Esophagus squamous epithelium (tissue), 5 donors: ENCODE measurements at regions not wholly inside any gene's neighbourhood (a gene's known extent, or its start where the extent isn't known, plus 50 kb on each side); places are given as distances from the start of the nearest gene placed in this dataset.

Experiments used
- DNase-seq: peaks from one replicate; lab custom pipeline; 2025; lab: John Stamatoyannopoulos, UW
- H3K27ac ChIP-seq, 4 donors: fragments of 200-600 bp; sonication (generic); one replicate each; pipeline ENCODE4 v1.5.1; 2016 to 2019; ENCODE audit warnings: mild to moderate bottlenecking in 1 of 4
- H3K27me3 ChIP-seq, 4 donors: fragments of 200-600 bp; sonication (generic); 1 replicate in 3 of 4; 2 replicates in 1 of 4; pipeline versions ENCODE4 v1.5.1 to v1.6.0; 2017 to 2021; ENCODE audit warnings: antibody characterized with exemption in 1 of 4
- H3K36me3 ChIP-seq, 3 donors: fragments of 200-600 bp; sonication (generic); one replicate each; pipeline ENCODE4 v1.5.1; 2016 to 2019
- H3K4me1 ChIP-seq, 3 donors: fragments of 200-600 bp; sonication (generic); one replicate each; pipeline ENCODE4 v1.5.1; 2017 to 2019
- H3K4me3 ChIP-seq, 4 donors: fragments of 200-600 bp; sonication (generic); 1 replicate in 3 of 4; 2 replicates in 1 of 4; pipeline ENCODE4 v1.5.1; 2016 to 2019; ENCODE audit warnings: mild to moderate bottlenecking in 2 of 4, moderate library complexity in 1 of 4
- H3K9me3 ChIP-seq, 3 donors: fragments of 200-600 bp; sonication (generic); one replicate each; pipeline ENCODE4 v1.5.1; 2016 to 2019
- CTCF ChIP-seq, 6 experiments: fragments of 450-650 bp in 4 of 6; fragments of 200-600 bp in 2 of 6; sonication (generic) in 2 of 6; IDR thresholded peaks; one replicate each; pipeline ENCODE4 v1.5.1; 2016 to 2019; ENCODE audit warnings: antibody characterized with exemption in 6 of 6, mild to moderate bottlenecking in 4 of 6, moderate library complexity in 4 of 6
- POLR2A ChIP-seq, 4 donors: fragments of 450-650 bp; IDR thresholded peaks; one replicate each; pipeline ENCODE4 v1.6.1; 2017; ENCODE audit warnings: antibody characterized with exemption in 4 of 4, mild to moderate bottlenecking in 4 of 4, moderate library complexity in 3 of 4
- WGBS, 2 donors: methylation state at CpG; one replicate each; pipeline ENCODE4 v1.1.5; 2018; 5-methylcytosine and 5-hydroxymethylcytosine counted together
- intact Hi-C: fragments of 100-400 bp; cut with DNase I; formaldehyde crosslinking; loops from one replicate; pipeline ENCODE4 v1.15.0; 2022
- donor health status: DM: yes; HTN: yes; CAD: no.

GRCh38 chr16:55248494-55248893, 75.5 kb upstream of the IRX6 start:
- H3K36me3 ChIP-seq = no peaks in the 10 kb centered on the region
- H3K27ac ChIP-seq = no peak overlapping the region
- WGBS, 2 donors = 47 to 54% methylated on average over 8 of the region's 8 CpGs
- no peak for DNase-seq
- no peak for TF ChIP-seq CTCF (IDR thresholded peaks at IDR 0.05)
- TF ChIP-seq POLR2A (IDR thresholded peaks at IDR 0.05) = no peak
- H3K4me3 ChIP-seq = no peak overlapping the region
- H3K4me1 ChIP-seq = no peaks in the 10 kb centered on the region
- no peaks in the 10 kb centered on the region for H3K27me3 ChIP-seq
- intact Hi-C loops = no loop called here
- no peaks in the 10 kb centered on the region for H3K9me3 ChIP-seq

GRCh38 chr16:55249361-55249760, 74.6 kb upstream of the IRX6 start:
- H3K4me1 ChIP-seq = no peaks in the 10 kb centered on the region
- H3K9me3 ChIP-seq = no peaks in the 10 kb centered on the region
- WGBS, 2 donors = 62 to 86% methylated on average over 2 of the region's 2 CpGs
- H3K36me3 ChIP-seq = no peaks in the 10 kb centered on the region
- intact Hi-C loops = no loop called here
- TF ChIP-seq POLR2A (IDR thresholded peaks at IDR 0.05) (no peak), CTCF (IDR thresholded peaks at IDR 0.05) (no peak)
- no peaks in the 10 kb centered on the region for H3K27me3 ChIP-seq
- no peak overlapping the region for H3K4me3 ChIP-seq
- DNase-seq = no peak
- H3K27ac ChIP-seq = no peak overlapping the region

GRCh38 chr16:55249936-55250335, 74.1 kb upstream of the IRX6 start:
- DNase-seq = no peak
- no peak overlapping the region for H3K4me3 ChIP-seq
- H3K27me3 ChIP-seq = no peaks in the 10 kb centered on the region
- H3K36me3 ChIP-seq = no peaks in the 10 kb centered on the region
- H3K9me3 ChIP-seq = no peaks in the 10 kb centered on the region
- intact Hi-C loops = no loop called here
- no peak overlapping the region for H3K27ac ChIP-seq
- TF ChIP-seq POLR2A (IDR thresholded peaks at IDR 0.05) (no peak), CTCF (IDR thresholded peaks at IDR 0.05) (no peak)
- H3K4me1 ChIP-seq = no peaks in the 10 kb centered on the region
- 83 to 100% methylated on average over 1 of the region's 1 CpG for WGBS, 2 donors

GRCh38 chr16:55250701-55251100, 73.3 kb upstream of the IRX6 start:
- TF ChIP-seq CTCF (IDR thresholded peaks at IDR 0.05) = no peak
- TF ChIP-seq POLR2A (IDR thresholded peaks at IDR 0.05) = no peak
- no peak overlapping the region for H3K4me3 ChIP-seq
- H3K4me1 ChIP-seq = no peaks in the 10 kb centered on the region
- WGBS, 2 donors = 57 to 86% methylated on average over 1 of the region's 1 CpG
- DNase-seq = no peak
- H3K27me3 ChIP-seq = no peaks in the 10 kb centered on the region
- no peaks in the 10 kb centered on the region for H3K9me3 ChIP-seq
- H3K36me3 ChIP-seq = no peaks in the 10 kb centered on the region
- intact Hi-C loops = no loop called here
- H3K27ac ChIP-seq = no peak overlapping the region

GRCh38 chr16:55251151-55251550, 72.9 kb upstream of the IRX6 start:
- Histone ChIP-seq H3K27me3 (no peaks in the 10 kb centered on the region), H3K27ac (no peak overlapping the region), H3K36me3 (no peaks in the 10 kb centered on the region), H3K4me1 (no peaks in the 10 kb centered on the region), H3K4me3 (no peak overlapping the region), H3K9me3 (no peaks in the 10 kb centered on the region)
- no peak for DNase-seq
- WGBS, 2 donors = 77 to 83% methylated on average over 2 of the region's 2 CpGs
- intact Hi-C loops = no loop called here
- no peak for TF ChIP-seq CTCF (IDR thresholded peaks at IDR 0.05)
- TF ChIP-seq POLR2A (IDR thresholded peaks at IDR 0.05) = no peak
